ENCODE measurements at regions not wholly inside any gene's neighbourhood (a gene's known extent, or its start where the extent isn't known, plus 50 kb on each side); places are given as distances from the start of the nearest gene placed in this dataset.

- Histone ChIP-seq H3K36me3 (ENCODE audit: insufficient read depth, low read length, poor library complexity, severe bottlenecking) (no peaks in the 10 kb centered on the region), H3K4me3 (ENCODE audit: low read depth, low read length, poor library complexity, severe bottlenecking) (no peak overlapping the region), H3K27me3 (replicated peaks; ENCODE audit: insufficient read depth, low read depth, low read length, poor library complexity) (no peaks in the 10 kb centered on the region), H3K27ac (ENCODE audit: low read depth, low read length, poor library complexity, severe bottlenecking) (no peak overlapping the region), H3K4me1 (ENCODE audit: insufficient read depth, low read length, poor library complexity, severe bottlenecking) (no peaks in the 10 kb centered on the region), H3K9me3 (ENCODE audit: low read depth, low read length, poor library complexity, severe bottlenecking) (peaks cover 5% of the 10 kb centered on the region)
- BruUV-seq (replicated peaks): no TSS peak
- POLR2A ChIA-PET (ENCODE audit: low non-redundant PET): no interaction called here
- TF ChIP-seq EZH2 (IDR thresholded peaks at IDR 0.05; ENCODE audit: borderline replicate concordance, low read depth, low read length, poor library complexity, severe bottlenecking): no peak
- no peak for TF ChIP-seq CTCF (conservative IDR thresholded peaks at IDR 0.05; ENCODE audit: low read depth, low read length)
- no peak for DNase-seq (ENCODE audit: low spot score)
- intact Hi-C loops (cut with micrococcal nuclease; ENCODE audit: unreplicated experiment): no loop called here
- CTCF ChIA-PET: no interaction called here
Observed at GRCh38 chr5:101517795-101518194, 614.7 kb upstream of the ST8SIA4 start.

GRCh38 chr5:101515721-101516120, 612.6 kb upstream of the ST8SIA4 start:
- POLR2A ChIA-PET (ENCODE audit: low non-redundant PET): no interaction called here
- H3K4me3 ChIP-seq (ENCODE audit: low read depth, low read length, poor library complexity, severe bottlenecking): no peak overlapping the region
- H3K9me3 ChIP-seq (ENCODE audit: low read depth, low read length, poor library complexity, severe bottlenecking): peaks cover 9% of the 10 kb centered on the region
- H3K36me3 ChIP-seq (ENCODE audit: insufficient read depth, low read length, poor library complexity, severe bottlenecking): no peaks in the 10 kb centered on the region
- no TSS peak for BruUV-seq (replicated peaks)
- TF ChIP-seq EZH2 (IDR thresholded peaks at IDR 0.05; ENCODE audit: borderline replicate concordance, low read depth, low read length, poor library complexity, severe bottlenecking): no peak
- TF ChIP-seq CTCF (conservative IDR thresholded peaks at IDR 0.05; ENCODE audit: low read depth, low read length): no peak
- DNase-seq (ENCODE audit: low spot score): no peak
- CTCF ChIA-PET: no interaction called here
- H3K27me3 ChIP-seq (replicated peaks; ENCODE audit: insufficient read depth, low read depth, low read length, poor library complexity): no peaks in the 10 kb centered on the region
- no peak overlapping the region for H3K27ac ChIP-seq (ENCODE audit: low read depth, low read length, poor library complexity, severe bottlenecking)
- no peaks in the 10 kb centered on the region for H3K4me1 ChIP-seq (ENCODE audit: insufficient read depth, low read length, poor library complexity, severe bottlenecking)
- intact Hi-C loops (cut with micrococcal nuclease; ENCODE audit: unreplicated experiment): no loop called here

DNA sequence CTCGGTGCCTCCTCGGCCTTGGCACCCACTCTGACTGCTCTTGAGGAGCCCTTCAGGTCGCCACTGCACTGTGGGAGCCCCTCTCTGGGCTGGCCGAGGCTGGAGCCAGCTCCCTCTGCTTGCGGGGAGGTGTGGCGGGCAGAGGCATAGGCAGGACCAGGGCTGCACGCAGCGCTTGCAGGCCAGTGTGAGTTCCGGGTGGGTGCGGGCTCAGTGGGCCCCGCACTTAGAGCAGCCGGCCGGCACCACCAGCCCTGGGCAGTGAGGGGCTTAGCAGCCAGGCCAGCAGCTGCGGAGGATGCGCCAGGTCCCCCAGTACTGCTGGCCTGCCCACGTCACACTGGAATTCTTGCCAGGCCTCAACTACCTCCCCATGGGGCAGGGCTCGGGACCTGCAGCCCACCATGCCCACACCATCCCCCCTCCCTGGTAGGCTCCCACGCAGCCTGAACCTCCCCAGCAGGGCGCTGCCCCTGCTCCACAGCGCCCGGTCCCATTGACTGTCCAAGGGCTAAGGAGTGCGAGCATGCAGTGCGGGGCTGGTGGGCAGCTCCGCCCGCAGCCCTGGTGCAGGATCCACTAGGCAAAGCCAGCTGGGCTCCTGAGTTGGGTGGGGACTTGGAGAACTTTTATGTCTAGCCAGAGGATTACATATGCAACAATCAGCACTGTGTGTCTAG, 602.9 kb upstream of the ST8SIA4 start:
- Histone ChIP-seq H3K27me3 (replicated peaks; ENCODE audit: insufficient read depth, low read depth, low read length, poor library complexity) (no peaks in the 10 kb centered on the region), H3K9me3 (ENCODE audit: low read depth, low read length, poor library complexity, severe bottlenecking) (no peaks in the 10 kb centered on the region), H3K4me3 (ENCODE audit: low read depth, low read length, poor library complexity, severe bottlenecking) (no peak overlapping the region), H3K27ac (ENCODE audit: low read depth, low read length, poor library complexity, severe bottlenecking) (no peak overlapping the region), H3K4me1 (ENCODE audit: insufficient read depth, low read length, poor library complexity, severe bottlenecking) (no peaks in the 10 kb centered on the region), H3K36me3 (ENCODE audit: insufficient read depth, low read length, poor library complexity, severe bottlenecking) (no peaks in the 10 kb centered on the region)
- intact Hi-C loops (cut with micrococcal nuclease; ENCODE audit: unreplicated experiment): no loop called here
- ChIA-PET POLR2A (ENCODE audit: low non-redundant PET) (no interaction called here), CTCF (no interaction called here)
- BruUV-seq (replicated peaks): no TSS peak
- TF ChIP-seq CTCF (conservative IDR thresholded peaks at IDR 0.05; ENCODE audit: low read depth, low read length) (no peak), EZH2 (IDR thresholded peaks at IDR 0.05; ENCODE audit: borderline replicate concordance, low read depth, low read length, poor library complexity, severe bottlenecking) (no peak)
- no peak for DNase-seq (ENCODE audit: low spot score)

Data from A673 (cell line).